ENCODE measurements at regions not wholly inside any gene's neighbourhood (a gene's known extent, or its start where the extent isn't known, plus 50 kb on each side); places are given as distances from the start of the nearest gene placed in this dataset.

DNA sequence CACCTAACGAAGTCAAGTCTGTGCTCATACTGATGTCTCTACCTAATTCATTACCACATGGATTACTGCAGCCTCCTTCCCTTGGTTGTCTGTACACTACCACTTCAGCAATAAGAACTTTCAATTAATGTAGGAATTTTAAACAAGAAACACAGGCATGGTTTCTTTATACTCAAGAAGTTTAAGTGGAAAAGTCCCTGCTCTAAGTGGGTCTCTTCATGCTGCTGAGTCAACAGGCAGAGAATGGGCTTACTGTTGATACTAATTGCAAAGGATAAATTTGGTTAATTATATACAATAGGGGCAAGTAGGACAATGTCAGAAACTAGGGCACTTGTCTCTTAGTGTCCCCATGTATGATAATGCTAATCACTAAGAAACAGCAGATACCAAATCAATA lies 392.6 kb downstream of the DSEL start:
- H3K4me1 ChIP-seq = no peaks in the 10 kb centered on the region
- H3K27ac ChIP-seq = no peak overlapping the region
- no peaks in the 10 kb centered on the region for H3K36me3 ChIP-seq
- no peak for DNase-seq
- H3K27me3 ChIP-seq = no peaks in the 10 kb centered on the region
- no peaks in the 10 kb centered on the region for H3K9me3 ChIP-seq
- ATAC-seq = no peak
- TF ChIP-seq, protein P1, sequence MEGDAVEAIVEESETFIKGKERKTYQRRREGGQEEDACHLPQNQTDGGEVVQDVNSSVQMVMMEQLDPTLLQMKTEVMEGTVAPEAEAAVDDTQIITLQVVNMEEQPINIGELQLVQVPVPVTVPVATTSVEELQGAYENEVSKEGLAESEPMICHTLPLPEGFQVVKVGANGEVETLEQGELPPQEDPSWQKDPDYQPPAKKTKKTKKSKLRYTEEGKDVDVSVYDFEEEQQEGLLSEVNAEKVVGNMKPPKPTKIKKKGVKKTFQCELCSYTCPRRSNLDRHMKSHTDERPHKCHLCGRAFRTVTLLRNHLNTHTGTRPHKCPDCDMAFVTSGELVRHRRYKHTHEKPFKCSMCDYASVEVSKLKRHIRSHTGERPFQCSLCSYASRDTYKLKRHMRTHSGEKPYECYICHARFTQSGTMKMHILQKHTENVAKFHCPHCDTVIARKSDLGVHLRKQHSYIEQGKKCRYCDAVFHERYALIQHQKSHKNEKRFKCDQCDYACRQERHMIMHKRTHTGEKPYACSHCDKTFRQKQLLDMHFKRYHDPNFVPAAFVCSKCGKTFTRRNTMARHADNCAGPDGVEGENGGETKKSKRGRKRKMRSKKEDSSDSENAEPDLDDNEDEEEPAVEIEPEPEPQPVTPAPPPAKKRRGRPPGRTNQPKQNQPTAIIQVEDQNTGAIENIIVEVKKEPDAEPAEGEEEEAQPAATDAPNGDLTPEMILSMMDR (IDR thresholded peaks at IDR 0.05) = no peak
- intact Hi-C loops (cut with DNase I) = no loop called here
- no peak overlapping the region for H3K4me3 ChIP-seq

DNA sequence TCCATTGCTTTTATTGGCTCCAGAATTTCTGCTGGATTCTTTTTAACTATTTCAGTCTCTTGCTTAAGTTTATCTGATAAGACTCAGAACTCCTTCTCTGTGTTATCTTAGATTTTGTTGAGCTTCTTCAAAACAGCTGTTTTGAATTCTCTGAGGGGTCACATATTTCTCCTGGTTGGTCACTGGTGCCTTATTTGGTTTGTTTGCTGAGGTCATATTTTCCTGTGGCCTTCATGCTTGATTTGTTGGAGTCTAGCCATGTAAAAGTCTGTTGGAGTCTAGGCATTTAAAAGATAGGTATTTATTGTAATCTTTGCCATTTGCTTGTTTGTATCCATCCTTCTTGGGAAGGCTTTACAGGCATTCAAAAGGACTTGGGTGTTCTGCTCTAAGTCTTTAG lies 398.7 kb downstream of the DSEL start:
- intact Hi-C loops (cut with DNase I) = no loop called here
- ATAC-seq (no peak), DNase-seq (no peak)
- Histone ChIP-seq H3K27me3 (no peaks in the 10 kb centered on the region), H3K9me3 (no peaks in the 10 kb centered on the region), H3K4me1 (no peaks in the 10 kb centered on the region), H3K4me3 (no peak overlapping the region), H3K36me3 (no peaks in the 10 kb centered on the region), H3K27ac (no peak overlapping the region)
- TF ChIP-seq, protein P1 (IDR thresholded peaks at IDR 0.05) = no peak

DNA sequence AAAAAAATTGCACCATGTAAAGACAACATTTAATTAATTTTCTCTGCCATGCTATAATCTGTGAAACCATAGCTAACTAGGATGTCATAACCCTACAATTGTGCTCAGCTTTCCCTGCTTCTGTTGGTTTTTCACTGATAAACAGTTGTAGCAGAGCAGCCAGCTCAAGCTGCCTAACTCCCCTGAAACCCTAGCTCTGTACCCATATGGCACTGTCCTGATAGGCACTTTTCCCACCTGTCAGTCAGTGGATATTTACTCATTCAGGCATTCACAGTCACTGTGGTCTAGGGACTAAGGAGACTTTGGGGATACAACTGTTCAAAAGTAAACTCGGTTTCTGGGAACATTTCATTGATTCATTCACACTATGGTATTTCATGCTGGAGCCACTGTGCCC lies 407.0 kb downstream of the DSEL start:
- no peak overlapping the region for H3K27ac ChIP-seq
- H3K9me3 ChIP-seq = no peaks in the 10 kb centered on the region
- DNase-seq (no peak), ATAC-seq (no peak)
- no peaks in the 10 kb centered on the region for H3K36me3 ChIP-seq
- TF ChIP-seq, protein P1 (IDR thresholded peaks at IDR 0.05) = no peak
- no peaks in the 10 kb centered on the region for H3K4me1 ChIP-seq
- no peak overlapping the region for H3K4me3 ChIP-seq
- no peaks in the 10 kb centered on the region for H3K27me3 ChIP-seq
- intact Hi-C loops (cut with DNase I) = no loop called here

- H3K27me3 ChIP-seq = no peaks in the 10 kb centered on the region
- H3K36me3 ChIP-seq = no peaks in the 10 kb centered on the region
- TF ChIP-seq, protein P1 (IDR thresholded peaks at IDR 0.05) = no peak
- H3K4me3 ChIP-seq = no peak overlapping the region
- intact Hi-C loops (cut with DNase I) = no loop called here
- no peak for DNase-seq
- ATAC-seq = no peak
- H3K4me1 ChIP-seq = no peaks in the 10 kb centered on the region
- H3K27ac ChIP-seq = no peak overlapping the region
- H3K9me3 ChIP-seq = no peaks in the 10 kb centered on the region
These were observed 407.6 kb downstream of the DSEL start for GRCh38 chr18:67108894-67109293.

DNA sequence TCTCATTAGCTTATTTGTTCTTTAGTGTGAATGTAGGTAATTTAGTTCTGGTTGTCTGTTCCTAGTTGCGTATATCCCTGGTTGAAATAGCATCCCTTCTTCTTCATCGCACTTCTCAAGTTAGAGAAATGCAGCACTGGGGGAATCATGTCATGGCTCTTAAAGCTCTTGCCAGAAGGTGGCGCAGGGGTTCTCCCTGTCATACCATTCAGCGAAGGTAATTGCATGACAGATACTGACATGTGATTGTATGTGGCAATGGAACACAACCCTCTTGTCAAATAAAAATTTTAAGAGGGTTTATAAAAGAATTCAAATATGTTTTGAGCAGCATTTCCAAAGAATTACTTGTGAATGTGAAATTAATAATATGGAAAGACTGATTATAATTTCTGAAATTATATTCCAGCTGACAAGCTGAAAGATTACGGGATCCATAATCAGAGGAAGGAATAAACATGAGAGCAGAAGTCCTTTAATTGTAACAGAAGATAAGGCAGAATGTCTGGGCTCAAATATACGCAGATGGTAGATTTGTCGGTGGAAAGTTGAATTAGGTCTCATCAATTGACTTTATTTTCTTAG lies 411.7 kb downstream of the DSEL start:
- Histone ChIP-seq H3K4me3 (no peak overlapping the region), H3K4me1 (no peaks in the 10 kb centered on the region), H3K36me3 (no peaks in the 10 kb centered on the region), H3K27ac (no peak overlapping the region), H3K9me3 (no peaks in the 10 kb centered on the region), H3K27me3 (no peaks in the 10 kb centered on the region)
- TF ChIP-seq, protein P1 (IDR thresholded peaks at IDR 0.05) = peak; percentile 60
- intact Hi-C loops (cut with DNase I) = no loop called here
- DNase-seq (peak; percentile 65), ATAC-seq (peak; percentile 95)

DNA sequence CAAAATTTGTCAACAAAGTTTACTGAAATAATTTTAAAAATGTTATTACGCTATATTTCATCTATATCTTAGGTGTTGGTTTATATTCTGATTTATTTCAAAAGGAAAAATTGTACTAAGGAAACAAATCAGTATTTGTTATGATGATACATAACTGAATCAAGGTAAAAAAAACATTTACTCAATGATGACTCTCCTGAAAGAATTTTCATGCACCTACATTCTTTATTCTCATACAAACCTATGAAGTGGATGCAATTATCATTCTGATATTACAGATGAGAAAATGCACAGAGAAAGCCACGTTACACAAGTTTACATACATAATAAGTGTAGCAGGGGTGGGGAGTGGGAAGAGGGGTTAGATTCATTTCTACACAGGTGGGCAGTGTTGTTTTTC lies 422.4 kb downstream of the DSEL start:
- Histone ChIP-seq H3K4me3 (no peak overlapping the region), H3K27me3 (no peaks in the 10 kb centered on the region), H3K27ac (no peak overlapping the region), H3K36me3 (no peaks in the 10 kb centered on the region), H3K9me3 (no peaks in the 10 kb centered on the region), H3K4me1 (no peaks in the 10 kb centered on the region)
- TF ChIP-seq, protein P1 (IDR thresholded peaks at IDR 0.05) = no peak
- ATAC-seq (no peak), DNase-seq (no peak)
- intact Hi-C loops (cut with DNase I) = no loop called here

Data from upper lobe of right lung (tissue), 1 donor.